ENCODE measurements at regions not wholly inside any gene's neighbourhood (a gene's known extent, or its start where the extent isn't known, plus 50 kb on each side); places are given as distances from the start of the nearest gene placed in this dataset.
"Not testable (repeated sequence)": the region's sequence is repeated elsewhere in the genome, so short reads cannot be mapped to it uniquely, and the experiment has no call there.

DNA sequence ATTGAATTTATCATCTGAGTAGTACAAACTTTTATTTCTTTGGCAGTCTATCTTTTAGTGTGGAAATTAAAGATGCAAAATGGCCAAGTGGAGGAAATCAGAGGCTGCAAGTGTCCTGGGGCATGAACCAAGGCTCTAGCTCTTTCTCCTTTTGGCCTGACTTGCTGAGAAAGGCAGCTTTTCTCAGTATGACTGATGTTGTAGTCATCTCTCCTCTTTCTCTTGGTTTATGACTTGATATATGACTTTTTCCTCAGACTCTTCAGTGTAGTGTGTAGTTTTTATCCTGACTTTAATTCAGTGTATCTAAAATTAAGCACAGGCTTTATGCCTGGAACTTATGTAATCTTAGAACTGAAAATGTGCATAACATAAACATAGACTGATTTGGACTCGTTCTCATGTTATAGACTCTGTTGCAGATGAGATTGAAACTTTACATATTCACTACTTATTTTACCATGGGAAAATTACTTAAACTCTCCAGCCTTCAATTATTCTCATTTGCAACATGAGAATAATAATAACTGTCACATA lies 65.7 kb downstream of the SLITRK5 start:
- ATAC-seq (ENCODE audit: poor library complexity), result no peak
- DNase-seq, result no peak
- intact Hi-C loops (cut with DNase I), result no loop called here

DNA sequence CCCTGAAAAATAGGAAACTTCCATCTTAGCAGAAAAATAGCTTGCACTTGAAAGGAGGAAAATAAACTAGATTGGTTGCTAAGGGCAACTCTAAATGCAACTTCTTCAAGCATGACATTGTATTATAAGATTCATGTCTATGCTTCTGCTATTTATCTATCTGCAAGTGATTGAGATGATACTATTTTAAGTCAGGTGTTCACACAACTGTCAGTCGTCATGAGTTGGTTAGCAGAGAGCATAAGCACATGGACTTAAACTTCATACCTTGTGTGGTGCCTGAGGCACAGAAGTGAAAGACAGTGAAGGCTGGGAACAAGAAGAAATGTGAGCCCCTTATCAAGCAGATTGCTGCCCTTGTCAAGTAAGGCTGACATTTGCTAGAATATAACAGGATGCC lies 82.9 kb downstream of the SLITRK5 start:
- intact Hi-C loops (cut with DNase I), result no loop called here
- no peak for DNase-seq
- ATAC-seq (ENCODE audit: poor library complexity), result no peak

- DNase-seq (no peak), ATAC-seq (ENCODE audit: poor library complexity) (no peak)
- intact Hi-C loops (cut with DNase I), result no loop called here
Measured at GRCh38 chr13:87769445-87769844, 98.3 kb downstream of the SLITRK5 start.

DNA sequence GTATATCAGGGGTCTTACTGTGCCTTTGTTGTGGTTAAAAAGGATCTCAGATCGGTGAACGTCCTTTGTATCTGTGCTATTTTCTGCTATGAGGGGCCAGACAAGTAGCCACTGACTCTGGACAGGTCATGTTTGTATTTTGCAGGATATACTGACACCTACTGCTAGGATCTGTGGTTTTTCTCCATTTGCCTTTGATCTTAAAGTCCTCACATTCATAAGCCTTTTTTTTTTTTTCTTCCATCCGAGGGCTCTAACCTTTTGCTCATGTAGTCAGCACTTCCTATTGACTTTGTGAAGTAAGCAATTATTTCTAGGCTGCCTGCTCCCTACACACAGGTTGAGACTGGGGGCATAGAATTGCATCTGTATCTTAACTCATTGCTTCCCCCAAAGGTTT lies 106.2 kb downstream of the SLITRK5 start:
- no peak for ATAC-seq (ENCODE audit: poor library complexity)
- no peak for DNase-seq

GRCh38 chr13:87778128-87778527 lies 107.0 kb downstream of the SLITRK5 start:
- intact Hi-C loops (cut with DNase I), result no loop called here
- DNase-seq (no peak), ATAC-seq (ENCODE audit: poor library complexity) (no peak)

More for the DNA sequence above, 106.2 kb downstream of the SLITRK5 start:
- intact Hi-C loops (cut with DNase I), result no loop called here

DNA sequence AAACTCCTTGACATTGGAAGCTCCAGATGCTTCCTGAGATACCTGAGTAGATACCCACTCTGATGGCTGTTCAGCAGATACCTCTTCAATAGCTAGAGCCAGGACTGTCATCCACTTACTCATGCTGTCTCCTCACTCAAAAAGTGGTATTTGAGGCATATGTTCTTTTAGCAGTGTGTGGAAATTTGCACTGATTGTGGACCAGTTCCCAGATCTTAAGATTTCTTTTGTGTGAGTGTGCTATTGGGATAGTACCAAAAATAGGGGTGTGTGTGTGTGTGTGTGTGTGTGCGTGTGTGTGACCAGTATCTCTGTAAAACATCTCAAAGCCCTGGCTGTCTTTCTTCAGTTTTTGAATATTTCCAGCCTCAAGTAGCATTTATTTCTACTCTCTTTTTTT lies 108.3 kb downstream of the SLITRK5 start:
- ATAC-seq (ENCODE audit: poor library complexity) (no peak), DNase-seq (no peak)
- intact Hi-C loops (cut with DNase I), result no loop called here

DNA sequence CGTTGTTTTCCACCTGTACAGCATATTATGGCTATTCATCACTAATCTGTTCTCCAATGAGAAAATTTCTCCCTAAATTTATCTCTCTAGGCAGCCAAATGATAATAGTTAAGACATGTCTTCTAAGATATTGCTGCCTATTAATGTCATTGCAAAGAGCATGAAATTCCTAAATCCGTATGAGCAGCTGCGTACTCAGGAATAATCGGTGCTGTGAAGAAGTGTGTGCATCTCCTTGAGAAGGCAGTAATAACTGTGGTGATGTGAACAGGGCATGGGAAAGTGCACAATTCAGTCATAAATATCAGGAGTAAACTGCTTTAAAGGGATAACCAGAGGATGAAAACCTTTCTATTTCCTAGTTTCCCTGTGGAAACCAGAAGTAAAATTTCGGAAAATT lies 112.2 kb downstream of the SLITRK5 start:
- no peak for ATAC-seq (ENCODE audit: poor library complexity)
- intact Hi-C loops (cut with DNase I), result no loop called here
- DNase-seq, result no peak

GRCh38 chr13:87788363-87788762 lies 117.2 kb downstream of the SLITRK5 start:
- ATAC-seq (ENCODE audit: poor library complexity), result no peak
- intact Hi-C loops (cut with DNase I), result no loop called here
- DNase-seq, result no peak

DNA sequence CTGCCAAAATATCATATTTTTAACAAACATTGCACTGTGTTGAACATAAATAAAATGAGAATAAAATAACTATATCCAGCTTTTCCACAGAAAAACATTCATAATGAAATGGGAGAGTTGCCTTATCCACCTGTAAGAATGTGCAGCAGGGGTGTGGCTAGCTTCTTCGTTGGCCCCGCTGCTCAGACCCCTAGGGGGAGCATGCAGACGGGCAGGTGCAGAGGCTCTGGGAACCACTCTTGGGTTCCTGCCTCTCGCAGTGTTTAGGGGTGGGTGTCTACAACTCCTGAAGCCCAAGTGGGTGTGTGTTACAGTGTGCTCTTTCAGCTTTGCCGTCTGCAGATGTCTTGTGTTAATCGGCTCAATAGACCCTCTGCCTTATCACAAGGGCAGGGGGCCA lies 121.7 kb downstream of the SLITRK5 start:
- DNase-seq, result no peak
- intact Hi-C loops (cut with DNase I), result no loop called here
- ATAC-seq (ENCODE audit: poor library complexity), result no peak

DNA sequence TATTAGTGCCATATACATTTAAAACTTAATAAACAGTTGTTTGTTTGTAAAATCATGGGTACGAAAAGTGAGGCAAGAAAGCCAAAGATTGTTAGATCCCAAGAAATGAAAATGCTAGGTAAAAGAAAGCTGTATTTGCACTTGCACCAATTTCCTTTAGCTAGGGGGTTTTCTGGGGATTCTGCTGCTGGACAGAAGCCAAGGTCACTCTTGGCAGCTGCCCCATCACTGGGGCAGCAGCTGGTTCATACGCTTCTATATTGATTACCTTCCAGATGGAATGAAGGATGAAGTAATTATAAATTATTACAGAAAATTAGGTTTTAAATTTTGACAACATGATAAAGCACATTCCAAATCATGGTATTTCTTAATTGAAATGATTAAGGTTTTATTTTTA lies 127.4 kb downstream of the SLITRK5 start:
- intact Hi-C loops (cut with DNase I), result no loop called here
- DNase-seq (no peak), ATAC-seq (ENCODE audit: poor library complexity) (no peak)

DNA sequence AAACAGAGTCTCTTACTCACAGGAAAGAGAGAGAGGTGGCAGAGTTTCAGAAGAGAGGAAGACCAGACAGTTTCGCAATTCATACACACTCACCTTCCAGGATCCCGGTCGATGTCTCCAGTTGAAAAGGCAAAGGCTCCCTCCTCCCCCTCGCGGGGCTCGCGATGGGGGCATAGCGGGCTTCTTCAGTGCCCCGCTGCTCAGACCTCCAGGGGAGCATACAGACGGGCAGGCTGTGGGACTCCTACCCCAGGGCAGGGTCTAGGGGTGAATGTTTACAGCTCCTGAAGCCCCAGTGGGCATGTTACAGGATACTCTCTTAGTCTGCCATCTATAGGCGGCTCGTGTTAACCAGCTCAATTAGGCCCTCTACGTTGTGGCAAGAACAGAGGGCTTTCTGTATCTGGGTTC lies 139.2 kb downstream of the SLITRK5 start:
- no peak for ATAC-seq (ENCODE audit: poor library complexity)
- intact Hi-C loops (cut with DNase I), result no loop called here
- no peak for DNase-seq

DNA sequence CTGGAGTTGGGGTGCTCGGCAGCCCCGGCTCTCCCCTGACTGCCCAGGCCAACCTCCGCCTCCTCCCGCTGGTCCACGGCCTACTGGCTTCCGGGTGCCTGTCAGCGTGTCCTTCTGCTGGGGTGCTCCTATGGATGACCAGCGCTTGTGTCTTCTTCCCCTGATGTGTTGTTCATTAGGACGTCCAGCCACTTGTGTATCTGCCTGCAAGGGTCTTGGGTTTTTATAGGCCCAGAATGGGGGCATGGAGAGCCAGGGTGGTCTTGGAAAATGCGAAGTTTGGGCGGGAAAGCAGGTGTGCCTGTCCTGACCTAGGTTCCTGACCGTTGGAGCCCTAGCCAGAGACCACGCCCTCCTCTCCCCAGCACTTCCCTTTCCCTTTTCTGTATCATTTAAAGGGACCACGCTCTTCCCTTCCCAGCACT lies 139.8 kb downstream of the SLITRK5 start:
- DNase-seq, result no peak
- intact Hi-C loops (cut with DNase I), result no loop called here
- no peak for ATAC-seq (ENCODE audit: poor library complexity)

DNA sequence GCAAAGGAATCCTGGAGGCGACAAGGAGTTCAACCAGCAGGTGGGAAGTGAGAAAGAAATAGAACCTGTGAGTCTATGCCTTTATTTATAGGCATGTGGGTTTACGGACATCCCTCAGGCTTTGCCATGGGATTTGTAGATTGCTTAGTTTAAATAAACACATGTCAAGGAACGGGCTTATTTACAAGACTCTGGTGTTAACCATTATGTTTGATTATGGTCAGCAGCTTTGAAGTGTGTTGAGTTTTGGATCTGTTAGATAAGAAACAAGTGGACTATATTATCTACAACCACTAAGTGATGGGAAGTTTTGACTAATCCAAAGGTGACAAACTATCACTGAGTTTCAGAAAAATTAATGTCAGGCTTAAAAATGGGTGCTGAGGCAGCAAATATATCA lies 143.2 kb downstream of the SLITRK5 start:
- DNase-seq, result no peak
- intact Hi-C loops (cut with DNase I), result no loop called here
- ATAC-seq (ENCODE audit: poor library complexity), result no peak

GRCh38 chr13:87820241-87820640 lies 149.1 kb downstream of the SLITRK5 start:
- intact Hi-C loops (cut with DNase I), result no loop called here
- ATAC-seq (ENCODE audit: poor library complexity) (no peak), DNase-seq (no peak)

- ATAC-seq (ENCODE audit: poor library complexity), result no peak
- no peak for DNase-seq
- intact Hi-C loops (cut with DNase I), result no loop called here
Measured at GRCh38 chr13:87821512-87821911, 150.3 kb downstream of the SLITRK5 start.

DNA sequence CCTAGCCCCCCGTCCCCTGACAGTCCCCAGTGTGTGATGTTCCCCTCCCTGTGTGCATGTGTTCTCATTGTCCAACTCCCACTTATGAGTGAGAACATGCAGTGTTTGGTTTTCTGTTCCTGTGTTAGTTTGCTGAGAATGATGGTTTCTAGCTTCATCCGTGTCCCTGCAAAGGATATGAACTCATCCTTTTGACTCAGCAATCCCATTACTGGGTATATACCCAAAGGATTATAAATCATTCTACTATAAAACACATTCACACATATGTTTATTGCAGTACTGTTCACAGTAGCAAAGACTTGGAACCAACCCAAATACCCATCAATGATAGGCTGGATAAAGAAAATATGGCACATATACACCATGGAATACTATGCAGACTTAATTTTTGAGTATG lies 155.1 kb downstream of the SLITRK5 start:
- DNase-seq; intact Hi-C loops (cut with DNase I); ATAC-seq (ENCODE audit: poor library complexity): not testable (repeated sequence)

GRCh38 chr13:87827479-87827878 lies 156.3 kb downstream of the SLITRK5 start:
- DNase-seq (no peak), ATAC-seq (ENCODE audit: poor library complexity) (no peak)
- intact Hi-C loops (cut with DNase I), result no loop called here

DNA sequence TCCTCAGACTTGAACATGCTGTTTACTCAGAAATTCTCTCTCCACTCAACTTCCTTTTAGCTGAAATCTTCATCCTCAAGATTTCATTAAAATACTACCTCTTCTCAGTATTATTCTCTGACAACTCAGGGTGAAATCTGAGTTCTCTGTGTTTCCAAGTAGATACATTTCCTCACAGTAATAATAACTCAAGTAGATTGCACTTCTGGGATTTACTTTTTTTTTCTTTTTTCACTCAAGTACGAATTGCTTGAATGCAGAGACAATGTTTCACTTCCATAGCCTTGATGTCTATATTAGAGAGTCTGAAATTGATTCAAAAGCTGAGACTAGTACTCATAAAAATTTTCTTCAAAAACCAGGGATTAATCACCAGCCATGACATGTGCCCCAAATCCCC lies 166.4 kb downstream of the SLITRK5 start:
- DNase-seq, result no peak
- no peak for ATAC-seq (ENCODE audit: poor library complexity)
- intact Hi-C loops (cut with DNase I), result no loop called here

DNA sequence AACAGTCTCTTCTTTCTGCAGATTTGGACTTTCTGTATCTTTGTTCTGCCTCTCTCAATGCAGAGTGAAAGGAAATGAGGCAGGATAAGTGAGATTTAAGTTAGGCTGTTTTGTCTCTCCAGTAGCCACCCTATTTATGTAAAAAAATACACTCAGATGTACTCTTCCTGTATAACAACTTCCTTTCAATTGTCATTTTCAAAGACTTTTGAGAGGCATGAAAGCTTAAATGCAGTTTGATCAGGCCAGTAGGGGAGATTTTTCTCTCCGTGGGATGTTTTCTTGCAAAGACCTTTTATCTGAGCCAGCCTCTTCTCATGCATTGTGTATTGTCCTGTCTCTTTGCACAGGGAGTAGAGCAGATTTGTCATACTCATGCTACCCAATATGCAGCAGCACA lies 166.8 kb downstream of the SLITRK5 start:
- no peak for DNase-seq
- no peak for ATAC-seq (ENCODE audit: poor library complexity)
- intact Hi-C loops (cut with DNase I), result no loop called here

DNA sequence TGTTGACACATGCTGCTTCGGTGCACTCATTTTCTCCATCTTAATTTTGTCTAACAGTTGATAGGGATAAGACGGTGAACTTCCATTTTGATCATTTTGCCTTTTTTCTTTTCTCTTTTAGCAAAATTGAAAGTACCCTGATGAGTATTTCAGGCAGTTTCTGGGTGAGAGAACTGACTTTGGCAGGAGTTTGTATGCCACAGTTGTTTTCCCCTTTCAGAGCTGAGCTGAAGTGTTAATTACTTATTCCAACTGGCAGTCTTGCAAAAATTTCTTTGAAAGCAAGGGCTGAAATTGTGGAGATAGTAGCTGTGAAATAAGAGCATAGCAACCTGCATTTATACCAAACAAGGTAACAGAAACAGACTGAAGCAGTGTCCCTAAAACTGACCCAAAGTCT lies 180.2 kb downstream of the SLITRK5 start:
- intact Hi-C loops (cut with DNase I), result no loop called here
- ATAC-seq (ENCODE audit: poor library complexity), result no peak
- no peak for DNase-seq

- intact Hi-C loops (cut with DNase I), result no loop called here
- no peak for ATAC-seq (ENCODE audit: poor library complexity)
- DNase-seq, result no peak
Measured at GRCh38 chr13:87855553-87855952, 184.4 kb downstream of the SLITRK5 start.

DNA sequence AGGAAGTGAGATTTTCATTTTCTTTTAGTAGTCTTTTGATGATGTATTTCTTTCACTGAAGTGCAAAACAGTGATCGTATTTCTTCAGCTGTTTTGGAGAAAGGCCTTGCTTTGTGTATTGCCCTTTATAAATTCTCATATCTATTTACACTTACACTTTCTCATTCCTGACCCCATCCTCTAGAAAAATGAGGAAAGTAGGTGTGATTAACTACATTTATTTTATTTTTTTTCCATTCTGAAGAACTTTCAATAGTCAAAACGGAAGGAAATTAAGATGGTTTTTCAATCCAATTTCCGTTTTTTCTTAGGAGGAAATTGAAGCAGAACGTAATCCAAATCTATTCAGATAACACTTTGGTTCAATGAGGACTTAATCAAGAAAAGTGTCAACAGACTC lies 188.1 kb downstream of the SLITRK5 start:
- intact Hi-C loops (cut with DNase I), result no loop called here
- ATAC-seq (ENCODE audit: poor library complexity) (no peak), DNase-seq (no peak)

Data from Right ventricle myocardium superior (tissue), 1 donor.